Adipocyte (in vitro differentiated cells): ENCODE measurements at regions not wholly inside any gene's neighbourhood (a gene's known extent, or its start where the extent isn't known, plus 50 kb on each side); places are given as distances from the start of the nearest gene placed in this dataset.

Experiments used
- DNase-seq: peaks from one replicate; pipeline ENCODE4 v3.0.0-alpha.2; 2015; ENCODE audit warnings: low read depth
- H3K27me3 ChIP-seq: replicated peaks from 2 replicates; pipeline ENCODE4 v1.7.0; 2013; ENCODE audit warnings: mild to moderate bottlenecking, low read length, moderate library complexity; ENCODE audit not compliant: control insufficient read depth, insufficient read depth
- H3K36me3 ChIP-seq: 2 replicates; pipeline ENCODE4 v1.7.0; 2013; ENCODE audit warnings: low read length, mild to moderate bottlenecking, moderate library complexity; ENCODE audit not compliant: control insufficient read depth, insufficient read depth, severe bottlenecking
- H3K4me1 ChIP-seq: 2 replicates; pipeline ENCODE4 v1.7.0; 2013; ENCODE audit warnings: mild to moderate bottlenecking, low read length, moderate library complexity; ENCODE audit not compliant: control insufficient read depth, insufficient read depth
- H3K4me3 ChIP-seq: 2 replicates; pipeline ENCODE4 v1.7.0; 2013; ENCODE audit warnings: mild to moderate bottlenecking, low read length, moderate library complexity
- H3K9ac ChIP-seq: 2 replicates; pipeline ENCODE4 v1.7.0; 2013; ENCODE audit warnings: mild to moderate bottlenecking, low read length, moderate library complexity
- H3K9me3 ChIP-seq: 2 replicates; pipeline ENCODE4 v1.7.0; 2013; ENCODE audit warnings: mild to moderate bottlenecking, low read length, moderate library complexity; ENCODE audit not compliant: control insufficient read depth

- Histone ChIP-seq H3K9ac (no peak overlapping the region), H3K4me3 (no peak overlapping the region), H3K36me3 (no peaks in the 10 kb centered on the region), H3K9me3 (no peaks in the 10 kb centered on the region), H3K27me3 (no peaks in the 10 kb centered on the region), H3K4me1 (no peaks in the 10 kb centered on the region)
- DNase-seq: no peak
Measured at GRCh38 chr13:90154311-90154960, 1193.1 kb upstream of the MIR17HG start.

DNA sequence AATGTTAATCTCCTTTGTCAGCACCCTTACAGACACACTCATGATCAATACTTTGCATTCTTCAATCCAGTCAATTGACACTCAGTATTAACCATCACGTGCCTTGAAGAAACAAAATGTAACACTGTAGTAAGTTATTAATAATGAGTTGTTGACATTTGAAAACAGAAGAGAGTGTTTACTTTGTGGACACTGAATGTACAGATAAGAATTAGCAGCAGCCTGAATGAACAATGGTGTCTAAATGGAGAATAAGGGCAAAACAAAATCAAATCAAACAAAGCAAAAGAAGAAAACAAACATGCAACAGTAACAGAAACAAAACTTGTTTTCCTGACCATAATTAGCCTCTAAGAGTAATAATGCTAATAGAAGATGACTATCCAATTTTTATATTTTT, 1191.1 kb upstream of the MIR17HG start:
- H3K27me3 ChIP-seq: no peaks in the 10 kb centered on the region
- no peaks in the 10 kb centered on the region for H3K9me3 ChIP-seq
- no peaks in the 10 kb centered on the region for H3K4me1 ChIP-seq
- no peak overlapping the region for H3K4me3 ChIP-seq
- H3K9ac ChIP-seq: no peak overlapping the region
- no peak for DNase-seq
- H3K36me3 ChIP-seq: no peaks in the 10 kb centered on the region

- no peak for DNase-seq
- H3K9ac ChIP-seq: no peak overlapping the region
- H3K27me3 ChIP-seq: no peaks in the 10 kb centered on the region
- H3K9me3 ChIP-seq: no peaks in the 10 kb centered on the region
- no peaks in the 10 kb centered on the region for H3K36me3 ChIP-seq
- peaks cover 4% of the 10 kb centered on the region for H3K4me1 ChIP-seq
- H3K4me3 ChIP-seq: no peak overlapping the region
Measured at GRCh38 chr13:90168953-90169352, 1178.5 kb upstream of the MIR17HG start.

GRCh38 chr13:90170208-90170607, 1177.3 kb upstream of the MIR17HG start:
- H3K9me3 ChIP-seq: no peaks in the 10 kb centered on the region
- no peak overlapping the region for H3K4me3 ChIP-seq
- DNase-seq: no peak
- H3K27me3 ChIP-seq: no peaks in the 10 kb centered on the region
- peaks cover 4% of the 10 kb centered on the region for H3K4me1 ChIP-seq
- no peak overlapping the region for H3K9ac ChIP-seq
- no peaks in the 10 kb centered on the region for H3K36me3 ChIP-seq

GRCh38 chr13:90171649-90172048, 1175.8 kb upstream of the MIR17HG start:
- Histone ChIP-seq H3K9ac (no peak overlapping the region), H3K9me3 (no peaks in the 10 kb centered on the region), H3K4me1 (peaks cover 4% of the 10 kb centered on the region), H3K27me3 (no peaks in the 10 kb centered on the region), H3K36me3 (no peaks in the 10 kb centered on the region), H3K4me3 (no peak overlapping the region)
- DNase-seq: no peak

GRCh38 chr13:90177512-90177911, 1170.0 kb upstream of the MIR17HG start:
- Histone ChIP-seq H3K27me3 (no peaks in the 10 kb centered on the region), H3K9ac (no peak overlapping the region), H3K36me3 (no peaks in the 10 kb centered on the region), H3K4me1 (no peaks in the 10 kb centered on the region), H3K4me3 (no peak overlapping the region), H3K9me3 (no peaks in the 10 kb centered on the region)
- no peak for DNase-seq

- Histone ChIP-seq H3K36me3 (no peaks in the 10 kb centered on the region), H3K4me1 (no peaks in the 10 kb centered on the region), H3K4me3 (no peak overlapping the region), H3K9me3 (no peaks in the 10 kb centered on the region), H3K9ac (no peak overlapping the region), H3K27me3 (no peaks in the 10 kb centered on the region)
- DNase-seq: no peak
Measured at GRCh38 chr13:90184355-90184754, 1163.1 kb upstream of the MIR17HG start.

DNA sequence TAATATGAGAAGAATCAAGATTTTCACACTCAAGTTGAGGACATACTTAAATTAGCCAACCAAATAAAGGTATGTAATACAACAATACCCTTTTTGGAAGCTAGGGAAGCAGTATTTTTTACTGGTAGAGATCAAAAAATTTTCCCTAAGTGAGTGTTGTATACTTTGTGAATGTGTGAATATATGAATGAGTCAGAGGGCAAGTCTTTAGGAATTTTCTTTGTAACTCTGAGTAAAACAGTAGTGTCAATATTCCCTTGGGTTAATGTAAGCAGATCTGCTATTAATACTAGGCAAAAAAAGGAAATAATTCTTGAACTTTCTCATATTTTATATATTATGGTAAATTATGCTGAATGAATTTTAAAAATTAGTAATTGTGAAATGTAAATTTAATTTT, 1161.8 kb upstream of the MIR17HG start:
- DNase-seq: no peak
- H3K4me1 ChIP-seq: no peaks in the 10 kb centered on the region
- H3K9me3 ChIP-seq: no peaks in the 10 kb centered on the region
- no peak overlapping the region for H3K9ac ChIP-seq
- no peak overlapping the region for H3K4me3 ChIP-seq
- no peaks in the 10 kb centered on the region for H3K36me3 ChIP-seq
- no peaks in the 10 kb centered on the region for H3K27me3 ChIP-seq

DNA sequence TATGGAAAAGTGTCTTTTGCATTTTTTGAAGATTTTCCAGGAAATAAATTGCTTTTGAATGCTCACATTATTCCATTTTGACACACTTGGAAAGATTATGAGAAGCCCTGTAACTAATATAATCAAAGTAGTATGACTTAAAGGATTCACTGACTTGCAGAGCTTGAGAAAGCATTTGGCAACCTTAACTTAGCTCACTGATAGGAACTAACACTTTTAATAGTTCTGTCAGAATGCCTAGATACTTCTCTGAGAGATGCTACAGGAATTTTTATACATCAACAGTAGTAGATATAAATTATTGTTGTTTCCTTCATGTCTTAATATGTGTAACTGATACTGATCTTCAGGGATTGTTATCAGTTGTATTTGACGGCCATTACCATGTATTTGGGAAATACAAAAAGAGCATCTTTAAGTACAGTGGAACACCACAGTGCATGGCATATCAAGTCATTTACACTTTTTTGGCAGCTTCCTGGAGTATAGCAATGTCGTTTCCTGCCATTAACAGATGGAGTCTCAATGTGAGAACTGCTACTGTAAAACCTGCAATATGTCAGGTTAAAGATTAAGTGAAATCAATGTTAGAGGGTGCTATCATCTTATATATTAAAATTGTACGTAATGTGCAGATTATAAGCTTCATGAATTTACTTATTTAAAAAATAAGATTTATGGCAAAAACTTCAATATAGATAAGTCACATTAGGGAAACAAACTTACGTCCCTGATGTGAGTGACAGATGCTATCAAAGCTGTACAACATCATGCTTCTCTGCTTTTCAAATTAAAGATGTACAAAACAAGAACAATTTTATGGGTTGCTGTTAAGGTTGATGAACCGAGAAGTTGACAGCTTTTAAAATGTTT, 1159.8 kb upstream of the MIR17HG start:
- Histone ChIP-seq H3K4me3 (no peak overlapping the region), H3K36me3 (no peaks in the 10 kb centered on the region), H3K9me3 (no peaks in the 10 kb centered on the region), H3K4me1 (no peaks in the 10 kb centered on the region), H3K9ac (no peak overlapping the region), H3K27me3 (no peaks in the 10 kb centered on the region)
- DNase-seq: no peak

DNA sequence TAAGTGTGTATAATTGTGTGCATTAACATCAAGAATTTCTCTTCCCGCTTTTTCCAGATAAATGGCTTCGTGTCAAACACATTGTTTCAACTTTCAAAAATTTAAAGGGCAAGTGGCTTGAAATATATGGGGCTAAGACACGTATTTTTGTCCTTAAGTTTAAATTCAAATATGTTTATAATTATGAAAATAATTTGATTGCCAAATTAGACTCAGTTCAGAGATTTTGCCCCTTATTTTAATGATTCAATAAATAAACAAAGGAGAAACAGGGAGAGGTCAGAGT, 1159.2 kb upstream of the MIR17HG start:
- H3K27me3 ChIP-seq: no peaks in the 10 kb centered on the region
- H3K36me3 ChIP-seq: no peaks in the 10 kb centered on the region
- no peak overlapping the region for H3K4me3 ChIP-seq
- H3K9me3 ChIP-seq: no peaks in the 10 kb centered on the region
- H3K4me1 ChIP-seq: no peaks in the 10 kb centered on the region
- DNase-seq: no peak
- H3K9ac ChIP-seq: no peak overlapping the region

GRCh38 chr13:90197722-90198121, 1149.8 kb upstream of the MIR17HG start:
- Histone ChIP-seq H3K36me3 (no peaks in the 10 kb centered on the region), H3K9me3 (peaks cover 7% of the 10 kb centered on the region), H3K4me1 (peaks cover 18% of the 10 kb centered on the region), H3K9ac (no peak overlapping the region), H3K4me3 (no peak overlapping the region), H3K27me3 (no peaks in the 10 kb centered on the region)
- no peak for DNase-seq
